SK-N-SH treated with all-trans-retinoic acid at 6 μM for 48 hours (cell line): ENCODE measurements at regions not wholly inside any gene's neighbourhood (a gene's known extent, or its start where the extent isn't known, plus 50 kb on each side); places are given as distances from the start of the nearest gene placed in this dataset.

ENCODE experiments used
- ATAC-seq: fragments of 200-7000 bp; cut with Tn5 transposase; 3 replicates; pipeline ENCODE4 v1.9.1; 2020; ENCODE audit warnings: mild to moderate bottlenecking, moderate library complexity
- ARNTL ChIP-seq: fragments of 450-650 bp; formaldehyde crosslinking; IDR thresholded peaks from 2 replicates; pipeline ENCODE4 v1.5.0; 2020; ENCODE audit warnings: low read depth, mild to moderate bottlenecking, moderate library complexity, borderline replicate concordance
- CSDC2 ChIP-seq: fragments of 250-450 bp; sonication (Bioruptor Pico); IDR thresholded peaks from 2 replicates; pipeline ENCODE4 v1.5.0; 2020; ENCODE audit warnings: mild to moderate bottlenecking, moderate library complexity
- ESRRG ChIP-seq: fragments of 250-450 bp; sonication (Bioruptor Pico); IDR thresholded peaks from 2 replicates; pipeline ENCODE4 v1.6.1; 2021; ENCODE audit warnings: mild to moderate bottlenecking
- GLIS3 ChIP-seq: fragments of 250-450 bp; sonication (Bioruptor Pico); IDR thresholded peaks from 2 replicates; pipeline ENCODE4 v1.5.0; 2020; ENCODE audit warnings: mild to moderate bottlenecking, moderate library complexity
- ISL1 ChIP-seq: fragments of 250-450 bp; sonication (Bioruptor Pico); IDR thresholded peaks from 2 replicates; pipeline ENCODE4 v2.1.2; 2022; ENCODE audit warnings: mild to moderate bottlenecking, moderate library complexity
- OSR1 ChIP-seq: fragments of 250-450 bp; sonication (Bioruptor Pico); IDR thresholded peaks from 2 replicates; pipeline ENCODE4 v1.8.0; 2022; ENCODE audit warnings: moderate library complexity, mild to moderate bottlenecking, inconsistent platforms
- PPARA ChIP-seq: fragments of 250-450 bp; sonication (Bioruptor Pico); IDR thresholded peaks from 2 replicates; pipeline ENCODE4 v1.5.0; 2020; ENCODE audit warnings: mild to moderate bottlenecking, borderline replicate concordance
- SNAI2 ChIP-seq: fragments of 250-450 bp; sonication (Bioruptor Pico); IDR thresholded peaks from 2 replicates; pipeline ENCODE4 v1.5.0; 2020; ENCODE audit warnings: mild to moderate bottlenecking, moderate library complexity
- TCF4 ChIP-seq: fragments of 250-450 bp; sonication (Bioruptor Pico); IDR thresholded peaks from 2 replicates; pipeline ENCODE4 v1.8.0; 2021; ENCODE audit warnings: mild to moderate bottlenecking, moderate library complexity, borderline replicate concordance
- TOX ChIP-seq: fragments of 250-450 bp; sonication (Bioruptor Pico); IDR thresholded peaks from 2 replicates; pipeline ENCODE4 v1.8.0; 2021; ENCODE audit warnings: mild to moderate bottlenecking, moderate library complexity, borderline replicate concordance
- ZC3H10 ChIP-seq: fragments of 250-450 bp; sonication (Bioruptor Pico); IDR thresholded peaks from 2 replicates; pipeline ENCODE4 v1.5.1; 2021; ENCODE audit warnings: mild to moderate bottlenecking, moderate library complexity
- ZFP3 ChIP-seq: fragments of 250-450 bp; sonication (Bioruptor Pico); IDR thresholded peaks from 2 replicates; pipeline ENCODE4 v1.5.0; 2020; ENCODE audit warnings: mild to moderate bottlenecking, moderate library complexity
- ZNF565 ChIP-seq: fragments of 450-650 bp; formaldehyde crosslinking; conservative IDR thresholded peaks from 2 replicates; pipeline ENCODE4 v1.5.0; 2020; ENCODE audit warnings: low read depth, mild to moderate bottlenecking, moderate library complexity
- ZNF70 ChIP-seq: fragments of 450-650 bp; formaldehyde crosslinking; IDR thresholded peaks from 2 replicates; pipeline ENCODE4 v1.5.0; 2020; ENCODE audit warnings: mild to moderate bottlenecking, moderate library complexity
- ZNF8 ChIP-seq: fragments of 450-650 bp; formaldehyde crosslinking; IDR thresholded peaks from 2 replicates; pipeline ENCODE4 v1.5.0; 2020; ENCODE audit warnings: mild to moderate bottlenecking, moderate library complexity
- TF ChIP-seq, protein P1 (sequence below): fragments of 250-450 bp; sonication (Bioruptor Pico); IDR thresholded peaks from 2 replicates; pipeline ENCODE4 v1.8.0; 2020; ENCODE audit warnings: mild to moderate bottlenecking, moderate library complexity, borderline replicate concordance
- TF ChIP-seq, protein P2 (sequence below): fragments of 250-450 bp; sonication (Bioruptor Pico); IDR thresholded peaks from 2 replicates; pipeline ENCODE4 v1.8.0; 2021; ENCODE audit warnings: low read depth, mild to moderate bottlenecking, moderate library complexity, borderline replicate concordance
- TF ChIP-seq, protein P3 (sequence below): fragments of 250-450 bp; sonication (Bioruptor Pico); IDR thresholded peaks from 2 replicates; pipeline ENCODE4 v1.5.1; 2021; ENCODE audit warnings: mild to moderate bottlenecking, moderate library complexity
- TF ChIP-seq, protein P4 (sequence below): fragments of 250-450 bp; sonication (Bioruptor Pico); IDR thresholded peaks from 2 replicates; pipeline ENCODE4 v1.5.0; 2020; ENCODE audit warnings: mild to moderate bottlenecking, moderate library complexity
- TF ChIP-seq, protein P5 (sequence below): fragments of 250-450 bp; sonication (Bioruptor Pico); IDR thresholded peaks from 2 replicates; pipeline ENCODE4 v1.5.1; 2020; ENCODE audit warnings: low read depth, mild to moderate bottlenecking, moderate library complexity

DNA sequence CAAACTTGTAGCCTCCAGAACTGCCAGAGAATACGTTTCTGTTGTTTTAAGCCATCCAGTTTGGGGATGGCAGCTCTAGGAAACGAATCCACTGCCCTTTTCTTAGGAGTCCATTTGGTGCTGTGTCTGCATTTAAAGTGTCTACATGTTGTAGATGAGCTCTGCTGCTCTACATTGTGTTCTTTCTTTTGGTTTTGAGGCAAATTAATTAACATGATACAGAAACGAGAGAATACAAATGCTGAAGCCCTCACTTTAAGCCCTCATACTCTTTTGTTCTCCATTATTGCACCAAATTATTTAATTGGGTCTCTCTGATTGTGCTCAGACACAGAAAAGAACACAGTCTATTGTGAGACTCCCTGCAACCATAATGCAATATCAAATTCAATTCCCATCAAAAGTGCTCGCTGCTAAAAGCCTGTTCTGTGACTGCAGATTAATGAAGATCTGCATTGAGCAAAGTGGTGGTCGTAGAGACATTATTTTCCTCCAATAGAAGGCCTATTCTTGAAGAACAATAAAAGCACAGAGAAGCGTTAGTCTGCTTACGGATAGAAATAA is 166.3 kb upstream of the SOX21 start:
- TF ChIP-seq ESRRG (CRISPR knock-in tag), result no peak
- no peak for TF ChIP-seq ZNF8 (CRISPR knock-in tag)
- no peak for ATAC-seq

DNA sequence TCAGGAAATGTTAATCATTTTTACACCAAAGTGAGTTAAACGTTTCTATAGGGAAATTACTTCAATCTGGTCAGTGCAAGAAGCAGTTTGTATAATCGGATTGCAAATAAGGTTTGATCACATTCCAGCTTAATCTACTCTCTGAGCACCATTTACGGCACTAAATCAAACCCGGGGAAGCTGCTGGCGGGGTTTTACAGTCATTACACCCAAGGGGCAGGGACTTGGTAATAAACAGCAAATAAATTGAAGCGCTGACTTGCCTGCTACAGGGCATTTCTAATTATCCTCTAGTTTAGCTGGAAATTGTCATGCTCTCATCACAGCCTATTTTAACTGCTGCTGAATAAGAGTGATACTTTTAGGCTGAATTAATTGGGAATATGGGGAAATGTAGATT is 152.1 kb upstream of the SOX21 start:
- no peak for ATAC-seq

DNA sequence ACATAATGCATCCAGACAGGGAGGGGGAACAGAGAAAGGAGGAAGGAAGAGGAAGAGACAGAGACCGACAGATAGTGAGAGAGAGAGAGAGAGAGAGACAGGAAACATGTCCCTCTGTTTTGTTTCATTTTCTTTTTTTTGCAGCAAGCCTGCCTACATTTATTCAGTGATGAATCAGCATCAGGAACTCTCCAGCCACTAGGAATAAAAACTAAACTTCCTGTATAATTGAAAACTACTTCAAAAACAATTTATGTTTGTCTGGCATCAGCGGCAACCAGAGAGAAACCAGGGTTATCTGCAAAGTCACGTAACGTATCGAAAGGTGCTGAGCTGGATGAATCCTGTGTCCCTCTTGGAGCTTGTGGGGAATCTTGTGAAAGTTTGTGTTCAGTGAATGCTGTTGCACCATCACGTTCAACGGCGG is 148.6 kb upstream of the SOX21 start:
- ATAC-seq, result peak; percentile 80
- no peak for TF ChIP-seq ESRRG (CRISPR knock-in tag)
- no peak for TF ChIP-seq ZNF8 (CRISPR knock-in tag)

More for the DNA sequence above, 152.1 kb upstream of the SOX21 start:
- TF ChIP-seq CSDC2 (CRISPR knock-in tag) (no peak), SNAI2 (CRISPR knock-in tag) (no peak), OSR1 (CRISPR knock-in tag) (no peak), ISL1 (CRISPR knock-in tag) (no peak), ZNF70 (CRISPR knock-in tag) (no peak), ARNTL (CRISPR knock-in tag) (no peak)
- TF ChIP-seq, protein P1, sequence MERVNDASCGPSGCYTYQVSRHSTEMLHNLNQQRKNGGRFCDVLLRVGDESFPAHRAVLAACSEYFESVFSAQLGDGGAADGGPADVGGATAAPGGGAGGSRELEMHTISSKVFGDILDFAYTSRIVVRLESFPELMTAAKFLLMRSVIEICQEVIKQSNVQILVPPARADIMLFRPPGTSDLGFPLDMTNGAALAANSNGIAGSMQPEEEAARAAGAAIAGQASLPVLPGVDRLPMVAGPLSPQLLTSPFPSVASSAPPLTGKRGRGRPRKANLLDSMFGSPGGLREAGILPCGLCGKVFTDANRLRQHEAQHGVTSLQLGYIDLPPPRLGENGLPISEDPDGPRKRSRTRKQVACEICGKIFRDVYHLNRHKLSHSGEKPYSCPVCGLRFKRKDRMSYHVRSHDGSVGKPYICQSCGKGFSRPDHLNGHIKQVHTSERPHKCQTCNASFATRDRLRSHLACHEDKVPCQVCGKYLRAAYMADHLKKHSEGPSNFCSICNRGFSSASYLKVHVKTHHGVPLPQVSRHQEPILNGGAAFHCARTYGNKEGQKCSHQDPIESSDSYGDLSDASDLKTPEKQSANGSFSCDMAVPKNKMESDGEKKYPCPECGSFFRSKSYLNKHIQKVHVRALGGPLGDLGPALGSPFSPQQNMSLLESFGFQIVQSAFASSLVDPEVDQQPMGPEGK (CRISPR knock-in tag), result no peak
- TF ChIP-seq, protein P2, sequence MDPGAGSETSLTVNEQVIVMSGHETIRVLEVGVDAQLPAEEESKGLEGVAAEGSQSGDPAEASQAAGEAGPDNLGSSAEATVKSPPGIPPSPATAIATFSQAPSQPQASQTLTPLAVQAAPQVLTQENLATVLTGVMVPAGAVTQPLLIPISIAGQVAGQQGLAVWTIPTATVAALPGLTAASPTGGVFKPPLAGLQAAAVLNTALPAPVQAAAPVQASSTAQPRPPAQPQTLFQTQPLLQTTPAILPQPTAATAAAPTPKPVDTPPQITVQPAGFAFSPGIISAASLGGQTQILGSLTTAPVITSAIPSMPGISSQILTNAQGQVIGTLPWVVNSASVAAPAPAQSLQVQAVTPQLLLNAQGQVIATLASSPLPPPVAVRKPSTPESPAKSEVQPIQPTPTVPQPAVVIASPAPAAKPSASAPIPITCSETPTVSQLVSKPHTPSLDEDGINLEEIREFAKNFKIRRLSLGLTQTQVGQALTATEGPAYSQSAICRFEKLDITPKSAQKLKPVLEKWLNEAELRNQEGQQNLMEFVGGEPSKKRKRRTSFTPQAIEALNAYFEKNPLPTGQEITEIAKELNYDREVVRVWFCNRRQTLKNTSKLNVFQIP (CRISPR knock-in tag), result no peak
- TF ChIP-seq, protein P3, sequence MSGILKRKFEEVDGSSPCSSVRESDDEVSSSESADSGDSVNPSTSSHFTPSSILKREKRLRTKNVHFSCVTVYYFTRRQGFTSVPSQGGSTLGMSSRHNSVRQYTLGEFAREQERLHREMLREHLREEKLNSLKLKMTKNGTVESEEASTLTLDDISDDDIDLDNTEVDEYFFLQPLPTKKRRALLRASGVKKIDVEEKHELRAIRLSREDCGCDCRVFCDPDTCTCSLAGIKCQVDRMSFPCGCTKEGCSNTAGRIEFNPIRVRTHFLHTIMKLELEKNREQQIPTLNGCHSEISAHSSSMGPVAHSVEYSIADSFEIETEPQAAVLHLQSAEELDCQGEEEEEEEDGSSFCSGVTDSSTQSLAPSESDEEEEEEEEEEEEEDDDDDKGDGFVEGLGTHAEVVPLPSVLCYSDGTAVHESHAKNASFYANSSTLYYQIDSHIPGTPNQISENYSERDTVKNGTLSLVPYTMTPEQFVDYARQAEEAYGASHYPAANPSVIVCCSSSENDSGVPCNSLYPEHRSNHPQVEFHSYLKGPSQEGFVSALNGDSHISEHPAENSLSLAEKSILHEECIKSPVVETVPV, result no peak
- TF ChIP-seq, all 23 proteins: peak for 0

DNA sequence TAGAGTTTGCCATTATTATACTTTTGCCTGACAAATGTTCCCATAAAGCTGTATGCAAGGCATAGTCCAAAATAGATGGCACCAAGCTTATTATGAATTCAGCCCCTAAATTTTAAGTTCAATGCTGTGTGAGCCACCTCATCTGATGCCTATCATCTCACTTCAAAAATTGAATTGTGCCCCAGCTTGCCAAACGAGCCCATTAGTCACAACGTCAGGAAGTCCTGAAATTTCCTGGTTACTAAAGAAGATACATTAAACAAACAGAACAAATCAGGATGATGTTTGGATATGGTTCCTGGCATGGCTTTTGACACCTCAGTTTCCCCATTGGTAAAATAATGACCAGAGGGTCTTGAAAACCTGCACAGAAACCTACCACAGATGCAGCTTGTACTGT is 147.5 kb upstream of the SOX21 start:
- TF ChIP-seq ZC3H10 (CRISPR knock-in tag) (no peak), ZNF565 (CRISPR knock-in tag) (no peak)
- no peak for ATAC-seq

DNA sequence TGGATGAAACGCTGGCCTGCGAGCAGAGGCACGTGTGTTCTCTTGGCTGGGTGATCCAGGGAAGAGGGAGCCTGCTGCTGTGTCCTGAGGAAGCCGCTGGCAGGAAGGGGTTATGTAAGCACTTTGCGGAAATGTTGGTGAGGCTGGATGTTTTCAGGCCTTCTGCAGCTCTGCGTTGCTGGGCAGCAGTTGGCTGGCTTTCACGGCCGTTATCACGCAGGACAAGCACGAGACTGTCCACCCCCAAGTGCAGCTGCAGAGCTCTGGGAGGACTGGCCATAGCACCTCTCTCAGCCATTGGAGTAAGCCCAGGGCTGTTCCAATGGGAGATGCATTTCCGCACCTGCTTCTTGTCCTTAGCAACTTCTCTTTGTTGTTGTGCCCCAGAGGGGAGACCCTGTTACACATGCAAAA is 146.9 kb upstream of the SOX21 start:
- ATAC-seq, result no peak
- no peak for TF ChIP-seq ZFP3 (CRISPR knock-in tag)

DNA sequence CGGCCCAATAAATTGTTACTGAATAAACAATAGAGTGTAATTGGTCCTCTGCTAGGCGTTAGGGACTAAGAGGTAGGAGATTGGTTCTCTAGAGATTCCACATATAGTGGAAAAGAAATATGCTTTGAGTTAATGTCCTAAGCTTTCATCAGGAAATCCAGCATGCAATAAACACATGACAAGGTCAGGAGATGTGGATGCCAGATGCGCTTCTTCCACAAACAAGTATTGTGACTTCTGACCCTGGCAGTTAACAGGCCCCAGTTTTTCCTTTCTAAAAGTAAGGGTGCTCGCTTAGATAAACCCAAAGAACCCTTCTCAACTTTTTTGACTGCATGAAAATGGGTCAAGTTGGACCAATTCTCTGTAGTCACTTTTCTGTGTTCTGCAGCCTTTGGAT is 146.5 kb upstream of the SOX21 start:
- ATAC-seq, result no peak
- no peak for TF ChIP-seq ZNF8 (CRISPR knock-in tag)
- TF ChIP-seq, protein P3, result no peak
- no peak for TF ChIP-seq SNAI2 (CRISPR knock-in tag)
- TF ChIP-seq, protein P4, sequence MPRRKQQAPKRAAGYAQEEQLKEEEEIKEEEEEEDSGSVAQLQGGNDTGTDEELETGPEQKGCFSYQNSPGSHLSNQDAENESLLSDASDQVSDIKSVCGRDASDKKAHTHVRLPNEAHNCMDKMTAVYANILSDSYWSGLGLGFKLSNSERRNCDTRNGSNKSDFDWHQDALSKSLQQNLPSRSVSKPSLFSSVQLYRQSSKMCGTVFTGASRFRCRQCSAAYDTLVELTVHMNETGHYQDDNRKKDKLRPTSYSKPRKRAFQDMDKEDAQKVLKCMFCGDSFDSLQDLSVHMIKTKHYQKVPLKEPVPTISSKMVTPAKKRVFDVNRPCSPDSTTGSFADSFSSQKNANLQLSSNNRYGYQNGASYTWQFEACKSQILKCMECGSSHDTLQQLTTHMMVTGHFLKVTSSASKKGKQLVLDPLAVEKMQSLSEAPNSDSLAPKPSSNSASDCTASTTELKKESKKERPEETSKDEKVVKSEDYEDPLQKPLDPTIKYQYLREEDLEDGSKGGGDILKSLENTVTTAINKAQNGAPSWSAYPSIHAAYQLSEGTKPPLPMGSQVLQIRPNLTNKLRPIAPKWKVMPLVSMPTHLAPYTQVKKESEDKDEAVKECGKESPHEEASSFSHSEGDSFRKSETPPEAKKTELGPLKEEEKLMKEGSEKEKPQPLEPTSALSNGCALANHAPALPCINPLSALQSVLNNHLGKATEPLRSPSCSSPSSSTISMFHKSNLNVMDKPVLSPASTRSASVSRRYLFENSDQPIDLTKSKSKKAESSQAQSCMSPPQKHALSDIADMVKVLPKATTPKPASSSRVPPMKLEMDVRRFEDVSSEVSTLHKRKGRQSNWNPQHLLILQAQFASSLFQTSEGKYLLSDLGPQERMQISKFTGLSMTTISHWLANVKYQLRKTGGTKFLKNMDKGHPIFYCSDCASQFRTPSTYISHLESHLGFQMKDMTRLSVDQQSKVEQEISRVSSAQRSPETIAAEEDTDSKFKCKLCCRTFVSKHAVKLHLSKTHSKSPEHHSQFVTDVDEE (CRISPR knock-in tag), result no peak
- TF ChIP-seq TCF4, result no peak
- no peak for TF ChIP-seq ARNTL (CRISPR knock-in tag)
- no peak for TF ChIP-seq TOX
- TF ChIP-seq, protein P2 (CRISPR knock-in tag), result no peak
- TF ChIP-seq, protein P5, sequence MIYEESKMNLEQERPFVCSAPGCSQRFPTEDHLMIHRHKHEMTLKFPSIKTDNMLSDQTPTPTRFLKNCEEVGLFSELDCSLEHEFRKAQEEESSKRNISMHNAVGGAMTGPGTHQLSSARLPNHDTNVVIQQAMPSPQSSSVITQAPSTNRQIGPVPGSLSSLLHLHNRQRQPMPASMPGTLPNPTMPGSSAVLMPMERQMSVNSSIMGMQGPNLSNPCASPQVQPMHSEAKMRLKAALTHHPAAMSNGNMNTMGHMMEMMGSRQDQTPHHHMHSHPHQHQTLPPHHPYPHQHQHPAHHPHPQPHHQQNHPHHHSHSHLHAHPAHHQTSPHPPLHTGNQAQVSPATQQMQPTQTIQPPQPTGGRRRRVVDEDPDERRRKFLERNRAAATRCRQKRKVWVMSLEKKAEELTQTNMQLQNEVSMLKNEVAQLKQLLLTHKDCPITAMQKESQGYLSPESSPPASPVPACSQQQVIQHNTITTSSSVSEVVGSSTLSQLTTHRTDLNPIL (CRISPR knock-in tag), result no peak
- TF ChIP-seq CSDC2 (CRISPR knock-in tag), result no peak
- no peak for TF ChIP-seq ZFP3 (CRISPR knock-in tag)
- TF ChIP-seq GLIS3 (CRISPR knock-in tag), result no peak
- TF ChIP-seq ESRRG (CRISPR knock-in tag), result no peak
- TF ChIP-seq ZC3H10 (CRISPR knock-in tag), result no peak
- TF ChIP-seq PPARA (CRISPR knock-in tag), result no peak
